ENCODE measurements at regions not wholly inside any gene's neighbourhood (a gene's known extent, or its start where the extent isn't known, plus 50 kb on each side); places are given as distances from the start of the nearest gene placed in this dataset.

GRCh38 chr7:98555403-98555802, 61.7 kb upstream of the NPTX2 start:
- no peak overlapping the region for H3K4me3 ChIP-seq (ENCODE audit: low read depth, low read length)
- DNase-seq (ENCODE audit: low read depth) = no peak
- TF ChIP-seq CTCF (conservative IDR thresholded peaks at IDR 0.05; ENCODE audit: low read depth, low read length) = no peak

- H3K4me3 ChIP-seq (ENCODE audit: low read depth, low read length) = no peak overlapping the region
- no peak for TF ChIP-seq CTCF (conservative IDR thresholded peaks at IDR 0.05; ENCODE audit: low read depth, low read length)
- no peak for DNase-seq (ENCODE audit: low read depth)
These were observed 63.4 kb upstream of the NPTX2 start for GRCh38 chr7:98553666-98554065.

DNA sequence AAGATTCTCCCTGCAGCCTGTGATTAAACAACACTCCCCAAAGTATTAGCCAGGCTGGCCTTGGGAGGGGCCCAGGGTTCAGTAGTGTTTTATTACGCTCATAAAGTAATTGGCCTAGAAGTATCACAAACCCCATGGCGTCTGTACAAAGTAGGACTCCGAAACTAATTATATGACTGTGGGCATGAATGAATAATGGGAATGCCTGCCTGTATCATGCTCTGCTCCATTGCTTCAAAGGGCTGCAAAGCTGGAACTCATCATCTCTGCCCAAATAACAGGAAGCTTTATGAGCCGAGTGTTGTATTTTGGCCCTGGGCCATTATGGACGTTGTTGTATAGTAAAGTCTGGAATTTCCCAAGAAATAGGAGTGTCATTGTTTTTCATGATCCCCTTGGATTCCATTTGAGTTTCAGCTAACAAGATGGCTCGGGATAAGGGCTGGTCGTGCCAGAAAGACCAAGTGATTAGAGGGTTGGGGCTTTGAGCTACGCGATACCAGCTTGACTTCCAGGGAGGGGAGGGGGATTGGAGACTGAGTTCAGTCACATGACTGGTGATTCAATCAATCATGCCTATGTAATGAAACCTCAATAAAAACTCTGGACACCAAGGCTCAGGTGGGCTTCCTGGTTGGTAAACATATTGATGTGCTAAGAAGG, 65.3 kb upstream of the NPTX2 start:
- TF ChIP-seq CTCF (conservative IDR thresholded peaks at IDR 0.05; ENCODE audit: low read depth, low read length) = no peak
- DNase-seq (ENCODE audit: low read depth) = no peak
- no peak overlapping the region for H3K4me3 ChIP-seq (ENCODE audit: low read depth, low read length)

GRCh38 chr7:98548971-98549370, 68.1 kb upstream of the NPTX2 start:
- no peak for TF ChIP-seq CTCF (conservative IDR thresholded peaks at IDR 0.05; ENCODE audit: low read depth, low read length)
- no peak for DNase-seq (ENCODE audit: low read depth)
- H3K4me3 ChIP-seq (ENCODE audit: low read depth, low read length) = no peak overlapping the region

GRCh38 chr7:98548370-98548769, 68.7 kb upstream of the NPTX2 start:
- no peak for TF ChIP-seq CTCF (conservative IDR thresholded peaks at IDR 0.05; ENCODE audit: low read depth, low read length)
- no peak for DNase-seq (ENCODE audit: low read depth)
- H3K4me3 ChIP-seq (ENCODE audit: low read depth, low read length) = no peak overlapping the region

- TF ChIP-seq CTCF (conservative IDR thresholded peaks at IDR 0.05; ENCODE audit: low read depth, low read length) = no peak
- H3K4me3 ChIP-seq (ENCODE audit: low read depth, low read length) = no peak overlapping the region
- no peak for DNase-seq (ENCODE audit: low read depth)
These were observed 76.0 kb upstream of the NPTX2 start for GRCh38 chr7:98541101-98541500.

DNA sequence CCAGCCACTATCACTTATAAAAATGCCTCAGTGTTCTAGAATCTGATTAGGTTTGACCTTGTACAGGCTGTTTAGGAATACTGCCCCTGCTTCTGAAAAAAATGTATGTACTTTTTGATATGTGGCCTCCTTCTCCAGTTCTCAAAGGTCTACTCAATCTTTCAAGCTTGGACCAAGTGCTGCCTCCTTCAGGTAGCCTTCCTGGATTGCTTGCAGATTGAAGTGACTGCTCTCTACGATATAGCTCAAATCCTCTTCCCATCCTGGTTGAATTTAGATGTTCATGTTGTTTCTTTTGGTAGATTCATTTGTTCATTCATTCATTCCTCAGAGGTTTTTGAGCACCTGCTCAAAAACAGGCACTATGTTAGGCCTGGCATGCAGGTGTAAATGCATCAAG, 77.2 kb upstream of the NPTX2 start:
- TF ChIP-seq CTCF (conservative IDR thresholded peaks at IDR 0.05; ENCODE audit: low read depth, low read length) = no peak
- no peak for DNase-seq (ENCODE audit: low read depth)
- no peak overlapping the region for H3K4me3 ChIP-seq (ENCODE audit: low read depth, low read length)

Measured in choroid plexus epithelial cell (primary cell).